HG02840 (cell line): ENCODE measurements at regions not wholly inside any gene's neighbourhood (a gene's known extent, or its start where the extent isn't known, plus 50 kb on each side); places are given as distances from the start of the nearest gene placed in this dataset.

ENCODE experiments used
- ATAC-seq: cut with Tn5 transposase; IDR thresholded peaks from one replicate; pipeline ENCODE4 v1.9.1; 2021; ENCODE audit warnings: mild to moderate bottlenecking, moderate library complexity, moderate number of reproducible peaks; ENCODE audit not compliant: unreplicated experiment, low FRiP score

GRCh38 chr11:11143849-11144248 lies 209.2 kb downstream of the CSNK2A3 start:
- no peak for ATAC-seq

DNA sequence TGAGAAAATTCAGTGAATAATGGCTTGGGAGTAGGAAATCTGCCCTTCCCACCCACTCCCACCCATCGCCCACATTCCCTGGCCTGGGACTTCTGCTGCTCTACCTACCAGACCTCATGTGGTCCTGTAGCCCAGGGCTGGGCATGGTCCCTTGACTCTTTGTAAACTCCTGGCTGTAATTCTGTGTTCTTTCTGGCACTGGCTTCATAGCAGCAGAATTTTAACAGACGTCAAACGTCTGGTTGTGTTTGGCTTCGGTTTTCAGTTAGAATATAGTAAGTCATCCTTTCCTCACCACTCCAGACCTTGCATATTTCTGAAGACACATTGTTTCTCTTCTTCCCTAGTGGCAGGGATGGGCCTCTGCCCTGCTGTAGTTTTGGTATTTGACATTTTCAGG lies 210.6 kb downstream of the CSNK2A3 start:
- no peak for ATAC-seq

DNA sequence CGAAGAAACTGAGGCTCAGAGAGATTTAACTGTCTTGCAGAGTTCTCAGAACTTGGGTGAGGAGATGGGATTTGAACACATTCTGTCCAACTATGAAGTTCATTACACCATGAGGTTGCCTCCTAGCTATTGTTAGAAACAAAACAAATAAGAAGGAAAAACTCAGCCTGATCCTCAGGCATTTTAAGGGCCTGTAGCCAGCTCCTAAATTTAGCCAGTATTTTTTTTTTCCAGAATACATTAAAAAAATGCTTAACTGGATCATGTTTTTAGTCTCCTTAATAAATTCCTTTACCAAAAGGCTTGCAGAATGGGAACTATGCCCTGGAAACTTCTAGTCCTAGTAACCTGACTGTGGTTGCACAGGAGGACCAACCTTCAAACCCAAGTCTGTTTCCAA lies 212.0 kb downstream of the CSNK2A3 start:
- no peak for ATAC-seq

DNA sequence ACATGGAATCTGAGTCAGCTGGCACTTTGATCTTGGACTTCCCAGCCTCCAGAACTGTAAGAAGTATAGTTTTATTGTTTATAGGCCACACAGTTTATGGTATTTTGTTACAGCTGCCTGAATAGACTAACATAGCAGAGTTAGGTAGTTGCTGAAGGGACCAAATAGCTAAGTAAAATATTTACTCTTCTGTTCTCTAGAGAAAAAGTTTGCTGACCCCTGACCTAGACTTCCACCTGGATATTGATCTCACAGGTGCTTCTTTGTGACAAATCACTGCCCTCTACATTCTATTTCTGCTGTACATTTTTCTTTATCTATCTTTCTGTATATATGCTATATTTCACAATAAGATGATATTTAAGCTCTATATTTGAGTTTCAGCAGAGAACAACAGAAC lies 212.5 kb downstream of the CSNK2A3 start:
- ATAC-seq, result no peak

GRCh38 chr11:11137339-11137738 lies 215.7 kb downstream of the CSNK2A3 start:
- no peak for ATAC-seq

- ATAC-seq, result no peak
Measured at GRCh38 chr11:11135820-11136476, 217.1 kb downstream of the CSNK2A3 start.

GRCh38 chr11:11129118-11129517 lies 223.9 kb downstream of the CSNK2A3 start:
- no peak for ATAC-seq

DNA sequence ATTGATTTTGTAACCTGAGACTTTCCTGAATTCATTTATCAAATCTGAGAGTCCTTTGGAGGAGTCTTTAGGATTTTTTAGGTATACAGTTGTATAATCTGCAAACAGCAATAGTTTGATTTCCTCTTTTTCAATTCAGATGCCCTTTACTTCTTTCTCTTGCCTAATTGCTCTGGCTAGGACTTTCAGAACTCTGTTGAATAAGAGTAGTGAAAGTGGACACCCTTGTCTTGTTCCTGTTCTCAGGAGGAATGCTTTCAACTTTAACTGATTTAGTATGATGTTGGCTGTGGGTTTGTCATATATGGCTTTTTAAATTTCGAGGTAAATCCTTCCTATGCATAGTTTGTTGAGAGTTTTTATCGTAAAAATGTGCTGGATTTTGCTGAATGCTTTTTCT lies 227.4 kb downstream of the CSNK2A3 start:
- ATAC-seq, result no peak

DNA sequence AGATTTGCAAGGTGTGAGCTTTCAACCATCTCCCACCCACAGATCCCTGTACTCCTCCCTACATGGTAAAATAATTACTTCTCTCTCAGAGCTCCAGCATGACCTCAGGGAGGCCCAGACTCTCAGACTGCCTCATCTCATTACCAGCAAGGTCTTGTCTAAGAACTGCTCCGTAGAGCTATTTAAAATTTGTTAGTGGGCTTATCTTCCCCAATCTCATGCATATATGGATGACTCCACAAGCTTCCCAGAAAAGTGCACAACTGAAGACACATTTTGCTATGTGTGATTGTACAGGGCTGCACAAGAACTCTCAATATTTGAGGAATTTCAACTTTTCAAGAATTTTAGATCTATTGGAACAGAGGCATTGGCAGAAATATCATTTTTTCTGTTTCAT lies 230.3 kb downstream of the CSNK2A3 start:
- no peak for ATAC-seq

GRCh38 chr11:11119917-11120316 lies 233.1 kb downstream of the CSNK2A3 start:
- ATAC-seq, result no peak

DNA sequence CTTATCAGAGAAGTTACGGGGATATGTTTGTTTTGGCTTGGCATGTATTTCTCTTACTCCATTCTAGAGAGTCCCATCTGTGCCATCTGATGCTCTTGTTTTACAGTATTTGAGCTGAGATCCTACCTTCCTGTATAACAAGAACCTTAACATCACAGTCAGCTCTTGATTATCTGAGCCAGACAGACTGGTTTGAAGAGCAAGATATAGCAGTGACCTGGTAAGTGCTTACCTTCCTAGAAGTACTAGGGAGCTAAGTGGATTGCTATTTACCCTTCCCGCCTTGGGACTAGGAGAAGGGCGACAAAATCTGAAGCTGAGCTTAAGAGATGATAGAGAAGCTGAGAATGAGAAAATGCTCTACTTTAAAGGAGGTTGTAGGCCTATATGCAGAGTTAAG lies 235.3 kb downstream of the CSNK2A3 start:
- no peak for ATAC-seq

- ATAC-seq, result no peak
Measured at GRCh38 chr11:11115475-11115874, 237.6 kb downstream of the CSNK2A3 start.

DNA sequence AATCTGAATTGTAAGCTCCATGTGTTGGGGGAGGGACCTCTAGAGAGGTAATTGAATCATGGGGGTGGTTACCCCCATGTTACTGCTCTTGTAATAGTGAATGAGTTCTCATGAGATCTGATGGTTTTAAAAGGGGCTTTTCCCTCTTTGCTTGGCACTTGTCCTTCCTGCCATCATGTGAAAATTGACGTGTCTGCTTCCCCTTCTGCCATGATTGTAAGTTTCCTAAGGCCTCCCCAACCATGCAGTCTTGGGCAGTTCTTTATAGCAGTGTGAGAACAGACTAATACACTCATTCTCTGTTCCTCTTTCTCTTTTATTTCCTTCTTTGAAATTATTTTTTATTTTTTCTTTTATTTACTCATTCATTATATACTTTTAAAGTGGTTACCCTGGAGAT lies 239.4 kb downstream of the CSNK2A3 start:
- ATAC-seq, result no peak

GRCh38 chr11:11108026-11108425 lies 245.0 kb downstream of the CSNK2A3 start:
- no peak for ATAC-seq

DNA sequence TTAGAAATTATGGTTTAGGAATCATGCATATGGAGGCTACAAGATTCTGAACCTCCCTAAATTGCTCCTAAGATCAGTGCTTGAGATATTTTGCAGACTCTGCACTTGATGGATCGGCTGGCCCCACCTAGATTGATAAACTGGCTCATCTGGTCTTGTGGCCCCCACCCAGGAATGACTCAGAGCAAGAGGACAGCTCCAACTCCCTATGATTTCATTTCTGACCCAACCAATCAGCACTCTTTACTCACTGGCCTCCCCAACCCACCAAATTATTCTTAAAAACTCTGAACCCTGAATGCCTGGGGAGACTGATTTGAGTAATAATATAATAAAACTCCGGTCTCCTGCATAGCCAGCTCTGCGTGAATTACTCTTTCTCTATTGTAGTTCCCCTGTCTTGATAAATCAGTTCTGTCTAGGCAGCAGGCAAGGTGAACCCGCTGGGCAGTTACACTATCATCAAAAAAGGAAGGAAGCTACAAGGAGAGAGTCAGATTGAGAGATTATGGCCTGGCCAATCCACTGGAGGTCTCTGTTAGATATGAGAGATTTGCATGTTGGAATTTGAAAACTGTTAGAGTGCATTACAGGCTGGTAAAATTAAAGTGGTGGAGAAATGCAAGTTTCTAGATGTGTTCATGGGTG lies 245.8 kb downstream of the CSNK2A3 start:
- no peak for ATAC-seq

DNA sequence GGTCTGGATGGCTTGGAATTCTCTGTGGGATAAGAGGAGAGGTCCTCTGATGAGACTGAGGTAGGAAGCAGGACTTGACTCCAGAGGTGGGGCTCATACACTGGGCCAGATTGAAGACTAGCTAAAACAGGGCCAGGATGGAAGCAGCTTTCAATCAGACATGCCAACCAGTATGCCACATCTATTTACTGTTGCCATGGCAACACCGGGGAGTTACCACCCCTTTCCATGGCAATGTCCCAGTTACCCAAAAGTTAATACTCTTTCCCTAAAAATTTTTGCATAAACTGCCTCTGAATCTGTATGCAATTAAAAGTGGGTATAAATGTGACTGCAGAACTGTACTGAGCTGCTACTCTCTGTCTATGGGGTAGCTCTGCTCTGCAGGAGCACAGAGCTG lies 247.5 kb upstream of the ZBED5 start:
- no peak for ATAC-seq

- no peak for ATAC-seq
Measured at GRCh38 chr11:11095831-11096723, 238.2 kb upstream of the ZBED5 start.

DNA sequence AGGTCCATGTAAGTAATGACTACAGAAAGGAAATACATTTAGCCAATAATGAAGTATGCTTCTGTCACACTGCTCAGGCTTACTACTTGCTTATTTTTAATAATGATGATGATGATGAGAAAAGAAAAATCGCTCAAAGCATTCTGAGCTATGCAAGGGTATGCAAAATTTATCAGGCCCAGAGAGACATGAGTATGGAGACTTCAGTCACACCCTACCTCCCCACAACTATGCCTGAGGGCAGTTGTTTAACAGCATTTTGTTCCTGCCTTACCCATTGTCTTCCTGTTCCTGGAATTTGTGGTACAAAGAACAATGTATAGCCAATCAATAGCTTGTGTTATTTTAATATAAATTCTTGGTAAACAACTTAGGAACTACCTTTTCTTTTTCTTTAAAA lies 232.6 kb upstream of the ZBED5 start:
- ATAC-seq, result no peak

- ATAC-seq, result no peak
Measured at GRCh38 chr11:11089805-11090204, 232.0 kb upstream of the ZBED5 start.

- ATAC-seq, result no peak
Measured at GRCh38 chr11:11086979-11087378, 229.1 kb upstream of the ZBED5 start.

DNA sequence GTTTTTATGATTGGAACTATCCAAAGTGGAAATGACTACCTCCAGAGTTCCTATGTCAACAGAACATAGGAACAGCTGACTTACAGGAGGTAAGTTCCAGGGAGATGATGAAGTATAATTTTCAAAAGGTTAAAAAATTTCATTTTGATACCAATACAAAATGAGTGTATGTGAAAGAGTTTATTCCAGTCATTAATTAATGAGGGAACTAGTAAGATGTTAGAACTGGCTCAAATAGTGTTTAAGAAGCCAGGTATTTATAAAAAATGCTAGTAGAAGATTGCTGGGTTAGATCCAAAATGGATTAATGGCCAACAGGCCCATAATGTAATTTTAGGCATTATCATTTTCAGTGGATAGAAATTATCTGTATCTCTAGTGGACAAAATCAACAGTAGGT lies 227.7 kb upstream of the ZBED5 start:
- ATAC-seq, result no peak
